Heart right ventricle (tissue), 16 donors: ENCODE measurements at regions not wholly inside any gene's neighbourhood (a gene's known extent, or its start where the extent isn't known, plus 50 kb on each side); places are given as distances from the start of the nearest gene placed in this dataset.

Source experiments
- ATAC-seq, 8 donors: fragments of 200-7000 bp; cut with Tn5 transposase; one replicate each; pipeline ENCODE4 v1.9.1; 2020; ENCODE audit warnings: mild to moderate bottlenecking in 8 of 8, moderate library complexity in 8 of 8, moderate number of reproducible peaks in 1 of 8
- DNase-seq, 2 donors: peaks; one replicate each; pipeline ENCODE4 v3.0.0-alpha.2; 2020
- H3K27ac ChIP-seq, 10 donors: fragments of 200-600 bp; sonication (generic) in 2 of 10; one replicate each; pipeline versions ENCODE4 v1.5.0 to v1.8.0; 2020 to 2022; ENCODE audit warnings: mild to moderate bottlenecking in 3 of 10
- H3K27me3 ChIP-seq, 7 donors: fragments of 200-600 bp; one replicate each; pipeline ENCODE4 v1.8.0; 2021 to 2022; ENCODE audit warnings: mild to moderate bottlenecking in 2 of 7
- H3K36me3 ChIP-seq, 9 donors: fragments of 200-600 bp; sonication (generic) in 1 of 9; one replicate each; pipeline versions ENCODE4 v1.5.0 to v1.8.0; 2020 to 2022; ENCODE audit warnings: mild to moderate bottlenecking in 2 of 9
- H3K4me1 ChIP-seq, 9 donors: fragments of 200-600 bp; sonication (generic) in 1 of 9; one replicate each; pipeline versions ENCODE4 v1.5.0 to v1.8.0; 2020 to 2022; ENCODE audit warnings: mild to moderate bottlenecking in 4 of 9
- H3K4me3 ChIP-seq, 10 donors: fragments of 200-600 bp; sonication (generic) in 2 of 10; one replicate each; pipeline versions ENCODE4 v1.5.0 to v1.8.0; 2020 to 2022; ENCODE audit warnings: mild to moderate bottlenecking in 7 of 10, moderate library complexity in 2 of 10
- H3K9me3 ChIP-seq, 11 donors: fragments of 200-600 bp in 10 of 11; sonication (generic) in 2 of 11; one replicate each; pipeline versions ENCODE4 v1.5.0 to v1.8.0; 2013 to 2022; ENCODE audit warnings: mild to moderate bottlenecking in 2 of 11, control low read depth in 1 of 11, moderate library complexity in 1 of 11
- WGBS, 2 donors: extraction: QIAGEN DNeasy Blood & Tissue Kit; methylation state at CpG; one replicate each; pipeline ENCODE4 v1.1.7; 2013; ENCODE audit warnings: inconsistent platforms in 1 of 2; 5-methylcytosine and 5-hydroxymethylcytosine counted together
- intact Hi-C, 10 donors: fragments of 100-400 bp; cut with DNase I; formaldehyde crosslinking; loops; one replicate each; pipeline versions ENCODE4 v1.11.1 to v1.14.2; 2022
- TF ChIP-seq, protein P1 (sequence below), 9 donors: fragments of 200-600 bp; sonication (generic) in 2 of 9; IDR thresholded peaks; one replicate each; pipeline versions ENCODE4 v1.5.0 to v1.8.0; 2021 to 2022; ENCODE audit warnings: antibody characterized with exemption in 9 of 9, mild to moderate bottlenecking in 5 of 9, moderate library complexity in 1 of 9
- donor health status: Arrhythmogenic right ventricular cardiomyopathy.
- donor health status: ischemic (EF 13 %, LVEDD 7.1; RV severe dilation, severe dysfunction).
- donor health status: healthy with polysubstance abuse.
- donor health status: DM: no; HTN: yes; CAD: no.
- donor health status: DM: no; HTN: no; CAD: no.
- donor health status: ischemic (EF 25% LVEDD 6.9; RV normal size, moderate dysfunction).
- donor health status: ischemic (EF 25% LVEDD 5.7; RV mildly dilated, moderate dysfunction).
- donor health status: healthy.
- donor health status: DM: yes; HTN: yes; CAD: no.
- donor health status: Ischemic cardiomyopathy.
- donor health status: ischemic (EF 35%, LVEDD 5.7; RV mildly dilated, moderate dysfunction).
- donor health status: nonischemic (EF 11% LVEDD 7.7; RV severe dilation, severe dysfunction).
- donor health status: DM: yes; HTN: yes; CAD: no.
- donor health status: PGD.
- donor health status: ischemic (EF 29% LVEDD 5.4; RV normal size, mild dysfunction).
- donor health status: nonischemic (EF 23%, LVEDD 6.1; RV moderate dilation, normal function).

DNA sequence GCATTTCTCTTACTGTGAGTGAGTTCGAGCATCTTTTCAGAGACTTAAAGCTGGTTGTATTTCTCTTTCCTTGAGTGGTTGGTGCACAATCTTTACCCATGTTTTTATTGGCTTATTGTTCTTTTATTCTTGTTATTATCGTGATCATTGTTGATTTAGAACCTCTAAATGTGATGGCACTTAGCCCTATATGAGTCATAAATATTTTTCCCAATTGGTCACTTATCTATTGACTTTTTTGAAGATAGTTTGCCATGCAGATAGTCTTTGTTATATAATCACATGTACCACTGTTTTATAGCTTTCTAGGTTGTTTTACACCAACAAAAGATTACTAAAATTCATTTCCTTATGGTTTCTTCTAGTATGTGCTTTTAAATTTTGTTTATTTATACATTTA is 70.6 kb upstream of the KCNK12 start:
- H3K36me3 ChIP-seq, result no peaks in the 10 kb centered on the region
- H3K4me1 ChIP-seq, result peaks cover 0 to 7% (median 0%) of the 10 kb centered on the region in 9 donors
- no peak overlapping the region for H3K27ac ChIP-seq
- H3K4me3 ChIP-seq, result no peak overlapping the region
- TF ChIP-seq, protein P1, sequence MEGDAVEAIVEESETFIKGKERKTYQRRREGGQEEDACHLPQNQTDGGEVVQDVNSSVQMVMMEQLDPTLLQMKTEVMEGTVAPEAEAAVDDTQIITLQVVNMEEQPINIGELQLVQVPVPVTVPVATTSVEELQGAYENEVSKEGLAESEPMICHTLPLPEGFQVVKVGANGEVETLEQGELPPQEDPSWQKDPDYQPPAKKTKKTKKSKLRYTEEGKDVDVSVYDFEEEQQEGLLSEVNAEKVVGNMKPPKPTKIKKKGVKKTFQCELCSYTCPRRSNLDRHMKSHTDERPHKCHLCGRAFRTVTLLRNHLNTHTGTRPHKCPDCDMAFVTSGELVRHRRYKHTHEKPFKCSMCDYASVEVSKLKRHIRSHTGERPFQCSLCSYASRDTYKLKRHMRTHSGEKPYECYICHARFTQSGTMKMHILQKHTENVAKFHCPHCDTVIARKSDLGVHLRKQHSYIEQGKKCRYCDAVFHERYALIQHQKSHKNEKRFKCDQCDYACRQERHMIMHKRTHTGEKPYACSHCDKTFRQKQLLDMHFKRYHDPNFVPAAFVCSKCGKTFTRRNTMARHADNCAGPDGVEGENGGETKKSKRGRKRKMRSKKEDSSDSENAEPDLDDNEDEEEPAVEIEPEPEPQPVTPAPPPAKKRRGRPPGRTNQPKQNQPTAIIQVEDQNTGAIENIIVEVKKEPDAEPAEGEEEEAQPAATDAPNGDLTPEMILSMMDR (IDR thresholded peaks at IDR 0.05), result no peak
- H3K27me3 ChIP-seq, result no peaks in the 10 kb centered on the region
- H3K9me3 ChIP-seq, result peaks cover 0 to 10% (median 0%) of the 10 kb centered on the region in 11 donors
- DNase-seq (no peak), ATAC-seq (no peak)
- WGBS, 2 donors, result 59 to 72% methylated on average over 2 of the region's 2 CpGs
- intact Hi-C loops, result no loop called here

DNA sequence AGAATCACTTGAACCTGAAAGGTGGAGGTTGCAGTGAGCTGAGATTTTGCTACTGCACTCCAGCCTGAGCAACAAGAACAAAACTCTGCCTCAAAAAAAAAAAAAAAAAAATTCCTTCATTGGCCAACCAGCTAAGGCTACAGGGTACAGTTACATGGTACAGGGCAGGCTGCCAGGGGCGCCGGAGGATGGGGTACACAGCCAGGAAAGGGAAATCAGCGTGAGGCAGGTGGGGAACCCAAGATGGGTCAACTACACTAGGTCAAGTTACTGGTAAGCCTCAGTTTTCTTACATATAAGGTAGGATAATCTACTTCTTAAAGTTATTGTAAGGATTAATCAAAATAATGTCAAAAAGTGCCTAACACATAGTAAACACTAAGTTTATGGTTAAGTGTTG is 69.6 kb upstream of the KCNK12 start:
- WGBS, 2 donors, result 81% methylated on average over 3 of the region's 3 CpGs
- H3K27ac ChIP-seq, result no peak overlapping the region
- intact Hi-C loops, result no loop called here
- no peaks in the 10 kb centered on the region for H3K36me3 ChIP-seq
- no peak overlapping the region for H3K4me3 ChIP-seq
- H3K4me1 ChIP-seq, result peaks cover 0 to 7% (median 0%) of the 10 kb centered on the region in 9 donors
- H3K27me3 ChIP-seq, result no peaks in the 10 kb centered on the region
- DNase-seq (no peak), ATAC-seq (no peak)
- TF ChIP-seq, protein P1 (IDR thresholded peaks at IDR 0.05), result no peak
- H3K9me3 ChIP-seq, result peaks cover 0 to 10% (median 0%) of the 10 kb centered on the region in 11 donors

DNA sequence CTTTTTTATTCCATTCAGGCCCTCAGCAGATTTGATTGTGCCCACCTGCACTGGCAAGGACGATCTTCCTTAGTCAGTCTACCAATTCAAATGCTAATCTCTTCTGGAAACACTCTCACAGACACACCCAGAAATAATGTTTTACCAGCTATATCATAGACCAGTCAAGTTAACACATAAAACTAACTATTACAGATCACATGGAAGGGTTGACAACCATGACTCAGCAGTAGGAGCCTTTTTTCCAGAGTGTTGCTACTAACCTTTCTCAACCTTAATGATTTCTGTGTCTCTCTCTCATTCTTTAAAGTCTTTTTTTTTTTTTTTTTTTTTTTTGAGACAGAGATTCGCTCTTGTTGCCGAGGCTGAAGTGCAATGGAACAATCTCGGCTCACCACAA is 68.7 kb upstream of the KCNK12 start:
- no peaks in the 10 kb centered on the region for H3K27me3 ChIP-seq
- ATAC-seq, result no peak
- no peak overlapping the region for H3K27ac ChIP-seq
- peaks cover 0 to 10% (median 0%) of the 10 kb centered on the region in 11 donors for H3K9me3 ChIP-seq
- H3K36me3 ChIP-seq, result no peaks in the 10 kb centered on the region
- 86 to 90% methylated on average over 4 of the region's 4 CpGs for WGBS, 2 donors
- no peak overlapping the region for H3K4me3 ChIP-seq
- TF ChIP-seq, protein P1 (IDR thresholded peaks at IDR 0.05), result no peak
- intact Hi-C loops, result no loop called here
- peaks cover 0 to 6% (median 0%) of the 10 kb centered on the region in 9 donors for H3K4me1 ChIP-seq
- DNase-seq, result no peak

DNA sequence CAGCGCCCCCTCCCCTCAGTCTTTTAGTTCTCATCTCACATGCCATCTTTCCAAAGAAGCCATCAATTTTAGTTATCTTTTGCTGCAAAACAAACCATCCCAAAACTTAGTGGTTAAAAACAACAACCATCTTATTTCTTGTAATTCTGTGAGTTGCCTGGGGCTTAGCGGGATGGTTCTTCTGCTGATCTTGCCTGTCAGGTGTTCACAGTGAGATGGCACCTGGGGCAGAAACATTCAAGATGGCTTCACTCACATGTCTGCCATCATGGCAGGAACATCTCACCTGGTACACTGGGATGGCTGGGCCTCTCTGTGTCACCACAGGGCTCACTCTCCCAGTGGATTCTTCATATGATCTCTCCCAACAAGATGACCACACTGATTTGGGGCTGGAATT is 67.6 kb upstream of the KCNK12 start:
- no peaks in the 10 kb centered on the region for H3K27me3 ChIP-seq
- no peak overlapping the region for H3K4me3 ChIP-seq
- intact Hi-C loops, result no loop called here
- WGBS, 2 donors, result 71 to 96% methylated on average over 2 of the region's 2 CpGs
- no peak for ATAC-seq
- TF ChIP-seq, protein P1 (IDR thresholded peaks at IDR 0.05), result no peak
- no peak overlapping the region for H3K27ac ChIP-seq
- H3K4me1 ChIP-seq, result no peaks in the 10 kb centered on the region
- peaks cover 0 to 10% (median 0%) of the 10 kb centered on the region in 11 donors for H3K9me3 ChIP-seq
- H3K36me3 ChIP-seq, result no peaks in the 10 kb centered on the region
- no peak for DNase-seq
